HG02970 (cell line): ENCODE measurements at regions not wholly inside any gene's neighbourhood (a gene's known extent, or its start where the extent isn't known, plus 50 kb on each side); places are given as distances from the start of the nearest gene placed in this dataset.

ENCODE experiments used
- ATAC-seq: cut with Tn5 transposase; IDR thresholded peaks from one replicate; pipeline ENCODE4 v1.9.1; 2021; ENCODE audit warnings: mild to moderate bottlenecking, moderate library complexity, moderate number of reproducible peaks; ENCODE audit not compliant: unreplicated experiment, low FRiP score

- ATAC-seq: no peak
Observed at GRCh38 chr2:2823061-2823753, 492.1 kb upstream of the MYT1L start.

GRCh38 chr2:2822143-2822542, 491.1 kb upstream of the MYT1L start:
- ATAC-seq: no peak

GRCh38 chr2:2812648-2813047, 481.6 kb upstream of the MYT1L start:
- no peak for ATAC-seq

- ATAC-seq: no peak
Observed at GRCh38 chr2:2812117-2812516, 481.0 kb upstream of the MYT1L start.

- ATAC-seq: no peak
Observed at GRCh38 chr2:2810504-2810903, 479.4 kb upstream of the MYT1L start.

GRCh38 chr2:2809771-2810170, 478.7 kb upstream of the MYT1L start:
- no peak for ATAC-seq

- no peak for ATAC-seq
Observed at GRCh38 chr2:2808551-2809058, 477.5 kb upstream of the MYT1L start.

GRCh38 chr2:2806711-2807110, 475.6 kb upstream of the MYT1L start:
- ATAC-seq: no peak

- no peak for ATAC-seq
Observed at GRCh38 chr2:2805263-2805662, 474.2 kb upstream of the MYT1L start.

GRCh38 chr2:2804528-2804927, 473.5 kb upstream of the MYT1L start:
- ATAC-seq: no peak

GRCh38 chr2:2801458-2801857, 470.4 kb upstream of the MYT1L start:
- ATAC-seq: no peak

- no peak for ATAC-seq
Observed at GRCh38 chr2:2800697-2801096, 469.6 kb upstream of the MYT1L start.

GRCh38 chr2:2800001-2800400, 468.9 kb upstream of the MYT1L start:
- no peak for ATAC-seq

- no peak for ATAC-seq
Observed at GRCh38 chr2:2799151-2799697, 468.1 kb upstream of the MYT1L start.

- ATAC-seq: no peak
Observed at GRCh38 chr2:2798337-2798736, 467.3 kb upstream of the MYT1L start.

GRCh38 chr2:2797797-2798196, 466.7 kb upstream of the MYT1L start:
- no peak for ATAC-seq

- no peak for ATAC-seq
Observed at GRCh38 chr2:2796207-2796606, 465.1 kb upstream of the MYT1L start.

- no peak for ATAC-seq
Observed at GRCh38 chr2:2795438-2796091, 464.5 kb upstream of the MYT1L start.

- no peak for ATAC-seq
Observed at GRCh38 chr2:2793925-2794560, 463.0 kb upstream of the MYT1L start.

GRCh38 chr2:2793514-2793913, 462.4 kb upstream of the MYT1L start:
- ATAC-seq: no peak

GRCh38 chr2:2791606-2792005, 460.5 kb upstream of the MYT1L start:
- ATAC-seq: no peak
